ENCODE measurements at regions not wholly inside any gene's neighbourhood (a gene's known extent, or its start where the extent isn't known, plus 50 kb on each side); places are given as distances from the start of the nearest gene placed in this dataset.
"Not testable (repeated sequence)": the region's sequence is repeated elsewhere in the genome, so short reads cannot be mapped to it uniquely, and the experiment has no call there.

- Mint-ChIP-seq H3K9me3 (ENCODE audit: low read depth) (no peaks in the 10 kb centered on the region), H3K27me3 (ENCODE audit: low read depth) (peaks cover 11% of the 10 kb centered on the region), H3K36me3 (ENCODE audit: low read depth) (no peaks in the 10 kb centered on the region), H3K27ac (ENCODE audit: unreplicated experiment) (no peak overlapping the region), H3K4me1 (ENCODE audit: low read depth) (no peaks in the 10 kb centered on the region), H3K4me3 (ENCODE audit: unreplicated experiment) (no peak overlapping the region)
- DNase-seq (ENCODE audit: low spot score) = no peak
- no peak for TF ChIP-seq CTCF (IDR thresholded peaks at IDR 0.05)
Measured at GRCh38 chr1:187063271-187063670, 234.5 kb downstream of the PLA2G4A start.

GRCh38 chr1:187067160-187067559 is 238.4 kb downstream of the PLA2G4A start:
- Mint-ChIP-seq H3K4me1 (ENCODE audit: low read depth) (no peaks in the 10 kb centered on the region), H3K9me3 (ENCODE audit: low read depth) (no peaks in the 10 kb centered on the region), H3K36me3 (ENCODE audit: low read depth) (no peaks in the 10 kb centered on the region), H3K27me3 (ENCODE audit: low read depth) (peaks cover 2% of the 10 kb centered on the region), H3K27ac (ENCODE audit: unreplicated experiment) (no peak overlapping the region), H3K4me3 (ENCODE audit: unreplicated experiment) (no peak overlapping the region)
- TF ChIP-seq CTCF (IDR thresholded peaks at IDR 0.05) = no peak
- no peak for DNase-seq (ENCODE audit: low spot score)

- H3K27ac Mint-ChIP-seq (ENCODE audit: unreplicated experiment) = no peak overlapping the region
Measured at GRCh38 chr1:187070076-187070475, 241.3 kb downstream of the PLA2G4A start.

GRCh38 chr1:187072262-187073034 is 243.7 kb downstream of the PLA2G4A start:
- DNase-seq (ENCODE audit: low spot score); H3K4me3 Mint-ChIP-seq (ENCODE audit: unreplicated experiment); H3K27ac Mint-ChIP-seq (ENCODE audit: unreplicated experiment); H3K36me3 Mint-ChIP-seq (ENCODE audit: low read depth); H3K27me3 Mint-ChIP-seq (ENCODE audit: low read depth); H3K9me3 Mint-ChIP-seq (ENCODE audit: low read depth); H3K4me1 Mint-ChIP-seq (ENCODE audit: low read depth): not testable (repeated sequence)

More at GRCh38 chr1:187070076-187070475, 241.3 kb downstream of the PLA2G4A start:
- DNase-seq (ENCODE audit: low spot score) = no peak
- H3K9me3 Mint-ChIP-seq (ENCODE audit: low read depth) = peaks cover 8% of the 10 kb centered on the region
- no peak for TF ChIP-seq CTCF (IDR thresholded peaks at IDR 0.05)
- no peaks in the 10 kb centered on the region for H3K4me1 Mint-ChIP-seq (ENCODE audit: low read depth)
- no peak overlapping the region for H3K4me3 Mint-ChIP-seq (ENCODE audit: unreplicated experiment)
- no peaks in the 10 kb centered on the region for H3K36me3 Mint-ChIP-seq (ENCODE audit: low read depth)
- peaks cover 2% of the 10 kb centered on the region for H3K27me3 Mint-ChIP-seq (ENCODE audit: low read depth)

GRCh38 chr1:187073035-187073560 is 244.3 kb downstream of the PLA2G4A start:
- not testable (repeated sequence) for H3K4me3 Mint-ChIP-seq (ENCODE audit: unreplicated experiment); H3K9me3 Mint-ChIP-seq (ENCODE audit: low read depth); H3K27ac Mint-ChIP-seq (ENCODE audit: unreplicated experiment); H3K36me3 Mint-ChIP-seq (ENCODE audit: low read depth); DNase-seq (ENCODE audit: low spot score); H3K4me1 Mint-ChIP-seq (ENCODE audit: low read depth); H3K27me3 Mint-ChIP-seq (ENCODE audit: low read depth)

GRCh38 chr1:187073634-187074245 is 245.0 kb downstream of the PLA2G4A start:
- H3K27me3 Mint-ChIP-seq (ENCODE audit: low read depth); H3K4me1 Mint-ChIP-seq (ENCODE audit: low read depth); H3K27ac Mint-ChIP-seq (ENCODE audit: unreplicated experiment); DNase-seq (ENCODE audit: low spot score); H3K9me3 Mint-ChIP-seq (ENCODE audit: low read depth); H3K36me3 Mint-ChIP-seq (ENCODE audit: low read depth); H3K4me3 Mint-ChIP-seq (ENCODE audit: unreplicated experiment): not testable (repeated sequence)

Data from chondrocyte (in vitro differentiated cells).